WTC11 (cell line): ENCODE measurements at regions not wholly inside any gene's neighbourhood (a gene's known extent, or its start where the extent isn't known, plus 50 kb on each side); places are given as distances from the start of the nearest gene placed in this dataset.
A peak's percentile ranks its signal among the peaks of the same experiment; 100 is the strongest.

Source experiments
- CREB1 ChIP-seq: sonication (generic); formaldehyde crosslinking; IDR thresholded peaks from 2 replicates; pipeline ENCODE4 v1.8.0; 2023; ENCODE audit warnings: mild to moderate bottlenecking, missing genetic modification reagents
- CREM ChIP-seq: sonication (generic); formaldehyde crosslinking; IDR thresholded peaks from 2 replicates; pipeline ENCODE4 v1.8.1; 2022; ENCODE audit warnings: mild to moderate bottlenecking, missing genetic modification reagents, moderate library complexity
- ETV6 ChIP-seq: sonication (generic); formaldehyde crosslinking; IDR thresholded peaks from 2 replicates; pipeline ENCODE4 v1.8.1; 2022; ENCODE audit warnings: mild to moderate bottlenecking, missing genetic modification reagents
- FOXP4 ChIP-seq: sonication (generic); formaldehyde crosslinking; IDR thresholded peaks from 2 replicates; pipeline ENCODE4 v1.8.0; 2022; ENCODE audit warnings: mild to moderate bottlenecking, missing genetic modification reagents
- MYBL2 ChIP-seq: sonication (generic); formaldehyde crosslinking; IDR thresholded peaks from 2 replicates; pipeline ENCODE4 v1.8.1; 2023; ENCODE audit warnings: mild to moderate bottlenecking, moderate library complexity, missing genetic modification reagents
- SP1 ChIP-seq: sonication (generic); formaldehyde crosslinking; conservative IDR thresholded peaks from 2 replicates; pipeline ENCODE4 v1.8.1; 2022; ENCODE audit warnings: missing genetic modification reagents
- TCF7 ChIP-seq: sonication (generic); formaldehyde crosslinking; IDR thresholded peaks from 2 replicates; pipeline ENCODE4 v1.8.0; 2022; ENCODE audit warnings: mild to moderate bottlenecking, low read depth, missing genetic modification reagents, moderate library complexity
- TEAD1 ChIP-seq: sonication (generic); formaldehyde crosslinking; IDR thresholded peaks from 2 replicates; pipeline ENCODE4 v1.8.0; 2022; ENCODE audit warnings: mild to moderate bottlenecking, missing genetic modification reagents
- TF ChIP-seq, protein P1 (sequence below): fragments of 200-600 bp; IDR thresholded peaks from 2 replicates; pipeline ENCODE4 v1.8.0; 2022; ENCODE audit warnings: antibody characterized with exemption
- TF ChIP-seq, protein P2 (sequence below): sonication (generic); formaldehyde crosslinking; IDR thresholded peaks from 2 replicates; pipeline ENCODE4 v1.8.1; 2022; ENCODE audit warnings: low read depth, missing genetic modification reagents, borderline replicate concordance
- TF ChIP-seq, protein P3 (sequence below): sonication (generic); formaldehyde crosslinking; conservative IDR thresholded peaks from 2 replicates; pipeline ENCODE4 v1.8.1; 2023; ENCODE audit warnings: mild to moderate bottlenecking, low read depth, missing genetic modification reagents, moderate library complexity
- TF ChIP-seq, protein P4 (sequence below): sonication (generic); formaldehyde crosslinking; IDR thresholded peaks from 2 replicates; pipeline ENCODE4 v1.8.0; 2023; ENCODE audit warnings: missing genetic modification reagents
- TF ChIP-seq, protein P5 (sequence below): sonication (generic); formaldehyde crosslinking; IDR thresholded peaks from 2 replicates; pipeline ENCODE4 v1.8.1; 2023; ENCODE audit warnings: mild to moderate bottlenecking, missing genetic modification reagents, moderate library complexity

DNA sequence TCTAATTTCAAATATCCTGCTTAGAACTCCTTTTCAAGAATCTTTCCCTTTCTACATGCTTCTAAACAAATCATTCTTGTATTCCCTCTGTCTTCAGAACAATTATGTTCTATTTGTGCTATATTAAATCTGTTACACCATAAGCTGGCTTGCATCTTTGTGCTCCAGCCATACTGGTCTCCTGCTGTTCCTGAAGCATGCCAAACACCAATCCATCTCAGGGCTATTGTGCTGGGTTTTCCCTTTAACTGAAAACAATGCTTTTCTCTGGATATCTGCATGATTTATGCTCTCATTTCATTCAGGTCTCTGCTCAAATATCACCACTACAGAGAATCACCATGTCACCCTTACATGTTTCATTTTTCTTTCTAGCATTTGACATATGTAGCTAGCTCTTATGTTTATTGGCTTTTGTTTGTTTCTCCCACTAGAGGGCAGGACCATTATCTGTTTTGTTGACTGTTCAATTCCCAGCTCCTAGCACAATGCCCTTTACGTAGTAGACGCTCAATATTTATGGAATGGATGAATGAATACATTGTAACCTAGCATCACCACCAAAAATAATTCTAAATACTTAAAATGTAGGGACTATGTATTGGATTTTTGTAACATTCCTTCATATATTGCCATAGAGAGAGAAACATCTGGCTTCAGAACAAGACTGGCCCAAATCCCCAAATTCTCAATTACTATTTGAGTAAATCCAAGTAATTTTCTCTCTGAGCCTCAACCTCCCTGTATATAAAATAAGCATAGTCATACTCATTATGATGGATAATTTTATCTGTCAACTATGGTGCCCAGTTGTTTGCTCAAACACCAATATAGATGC is 302.0 kb upstream of the SYT1 start:
- TF ChIP-seq, protein P1, sequence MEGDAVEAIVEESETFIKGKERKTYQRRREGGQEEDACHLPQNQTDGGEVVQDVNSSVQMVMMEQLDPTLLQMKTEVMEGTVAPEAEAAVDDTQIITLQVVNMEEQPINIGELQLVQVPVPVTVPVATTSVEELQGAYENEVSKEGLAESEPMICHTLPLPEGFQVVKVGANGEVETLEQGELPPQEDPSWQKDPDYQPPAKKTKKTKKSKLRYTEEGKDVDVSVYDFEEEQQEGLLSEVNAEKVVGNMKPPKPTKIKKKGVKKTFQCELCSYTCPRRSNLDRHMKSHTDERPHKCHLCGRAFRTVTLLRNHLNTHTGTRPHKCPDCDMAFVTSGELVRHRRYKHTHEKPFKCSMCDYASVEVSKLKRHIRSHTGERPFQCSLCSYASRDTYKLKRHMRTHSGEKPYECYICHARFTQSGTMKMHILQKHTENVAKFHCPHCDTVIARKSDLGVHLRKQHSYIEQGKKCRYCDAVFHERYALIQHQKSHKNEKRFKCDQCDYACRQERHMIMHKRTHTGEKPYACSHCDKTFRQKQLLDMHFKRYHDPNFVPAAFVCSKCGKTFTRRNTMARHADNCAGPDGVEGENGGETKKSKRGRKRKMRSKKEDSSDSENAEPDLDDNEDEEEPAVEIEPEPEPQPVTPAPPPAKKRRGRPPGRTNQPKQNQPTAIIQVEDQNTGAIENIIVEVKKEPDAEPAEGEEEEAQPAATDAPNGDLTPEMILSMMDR = peak; percentile 27; the same call in 1 of the 2 replicates
- TF ChIP-seq MYBL2 (CRISPR knock-in tag) = no peak
- TF ChIP-seq, protein P2, sequence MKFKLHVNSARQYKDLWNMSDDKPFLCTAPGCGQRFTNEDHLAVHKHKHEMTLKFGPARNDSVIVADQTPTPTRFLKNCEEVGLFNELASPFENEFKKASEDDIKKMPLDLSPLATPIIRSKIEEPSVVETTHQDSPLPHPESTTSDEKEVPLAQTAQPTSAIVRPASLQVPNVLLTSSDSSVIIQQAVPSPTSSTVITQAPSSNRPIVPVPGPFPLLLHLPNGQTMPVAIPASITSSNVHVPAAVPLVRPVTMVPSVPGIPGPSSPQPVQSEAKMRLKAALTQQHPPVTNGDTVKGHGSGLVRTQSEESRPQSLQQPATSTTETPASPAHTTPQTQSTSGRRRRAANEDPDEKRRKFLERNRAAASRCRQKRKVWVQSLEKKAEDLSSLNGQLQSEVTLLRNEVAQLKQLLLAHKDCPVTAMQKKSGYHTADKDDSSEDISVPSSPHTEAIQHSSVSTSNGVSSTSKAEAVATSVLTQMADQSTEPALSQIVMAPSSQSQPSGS (CRISPR knock-in tag) = no peak
- TF ChIP-seq, protein P3, sequence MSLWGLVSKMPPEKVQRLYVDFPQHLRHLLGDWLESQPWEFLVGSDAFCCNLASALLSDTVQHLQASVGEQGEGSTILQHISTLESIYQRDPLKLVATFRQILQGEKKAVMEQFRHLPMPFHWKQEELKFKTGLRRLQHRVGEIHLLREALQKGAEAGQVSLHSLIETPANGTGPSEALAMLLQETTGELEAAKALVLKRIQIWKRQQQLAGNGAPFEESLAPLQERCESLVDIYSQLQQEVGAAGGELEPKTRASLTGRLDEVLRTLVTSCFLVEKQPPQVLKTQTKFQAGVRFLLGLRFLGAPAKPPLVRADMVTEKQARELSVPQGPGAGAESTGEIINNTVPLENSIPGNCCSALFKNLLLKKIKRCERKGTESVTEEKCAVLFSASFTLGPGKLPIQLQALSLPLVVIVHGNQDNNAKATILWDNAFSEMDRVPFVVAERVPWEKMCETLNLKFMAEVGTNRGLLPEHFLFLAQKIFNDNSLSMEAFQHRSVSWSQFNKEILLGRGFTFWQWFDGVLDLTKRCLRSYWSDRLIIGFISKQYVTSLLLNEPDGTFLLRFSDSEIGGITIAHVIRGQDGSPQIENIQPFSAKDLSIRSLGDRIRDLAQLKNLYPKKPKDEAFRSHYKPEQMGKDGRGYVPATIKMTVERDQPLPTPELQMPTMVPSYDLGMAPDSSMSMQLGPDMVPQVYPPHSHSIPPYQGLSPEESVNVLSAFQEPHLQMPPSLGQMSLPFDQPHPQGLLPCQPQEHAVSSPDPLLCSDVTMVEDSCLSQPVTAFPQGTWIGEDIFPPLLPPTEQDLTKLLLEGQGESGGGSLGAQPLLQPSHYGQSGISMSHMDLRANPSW = no peak
- TF ChIP-seq FOXP4 (CRISPR knock-in tag) = no peak
- TF ChIP-seq, protein P4, sequence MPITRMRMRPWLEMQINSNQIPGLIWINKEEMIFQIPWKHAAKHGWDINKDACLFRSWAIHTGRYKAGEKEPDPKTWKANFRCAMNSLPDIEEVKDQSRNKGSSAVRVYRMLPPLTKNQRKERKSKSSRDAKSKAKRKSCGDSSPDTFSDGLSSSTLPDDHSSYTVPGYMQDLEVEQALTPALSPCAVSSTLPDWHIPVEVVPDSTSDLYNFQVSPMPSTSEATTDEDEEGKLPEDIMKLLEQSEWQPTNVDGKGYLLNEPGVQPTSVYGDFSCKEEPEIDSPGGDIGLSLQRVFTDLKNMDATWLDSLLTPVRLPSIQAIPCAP (CRISPR knock-in tag) = no peak
- no peak for TF ChIP-seq CREB1 (CRISPR knock-in tag)
- no peak for TF ChIP-seq ETV6 (CRISPR knock-in tag)
- TF ChIP-seq SP1 (CRISPR knock-in tag) = no peak
- TF ChIP-seq TEAD1 (CRISPR knock-in tag) = no peak
- TF ChIP-seq, protein P5, sequence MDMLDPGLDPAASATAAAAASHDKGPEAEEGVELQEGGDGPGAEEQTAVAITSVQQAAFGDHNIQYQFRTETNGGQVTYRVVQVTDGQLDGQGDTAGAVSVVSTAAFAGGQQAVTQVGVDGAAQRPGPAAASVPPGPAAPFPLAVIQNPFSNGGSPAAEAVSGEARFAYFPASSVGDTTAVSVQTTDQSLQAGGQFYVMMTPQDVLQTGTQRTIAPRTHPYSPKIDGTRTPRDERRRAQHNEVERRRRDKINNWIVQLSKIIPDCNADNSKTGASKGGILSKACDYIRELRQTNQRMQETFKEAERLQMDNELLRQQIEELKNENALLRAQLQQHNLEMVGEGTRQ (CRISPR knock-in tag) = no peak
- no peak for TF ChIP-seq CREM (CRISPR knock-in tag)
- no peak for TF ChIP-seq TCF7 (CRISPR knock-in tag)
